GM10248 (cell line): ENCODE measurements at regions not wholly inside any gene's neighbourhood (a gene's known extent, or its start where the extent isn't known, plus 50 kb on each side); places are given as distances from the start of the nearest gene placed in this dataset.

Experiments
- CTCF ChIA-PET: fragments of 300-600 bp; sonication (Branson Sonifier 250); formaldehyde crosslinking; extraction: SDS; loops from one replicate; lab custom pipeline; 2021; ENCODE audit warnings: antibody characterized with exemption; lab: Yijun Ruan, JAX
- POLR2A ChIA-PET: fragments of 350-650 bp; sonication (Branson Sonifier 250); formaldehyde crosslinking; extraction: SDS; loops from one replicate; lab custom pipeline; 2020; ENCODE audit warnings: antibody characterized with exemption; lab: Yijun Ruan, JAX
- DNase-seq: peaks from one replicate; pipeline ENCODE4 v3.0.0; 2012; ENCODE audit errors: extremely low spot score
- CTCF ChIP-seq: IDR thresholded peaks from 2 replicates; pipeline ENCODE4 v1.5.1; 2012; ENCODE audit warnings: mild to moderate bottlenecking, low read depth; ENCODE audit errors: extremely low read depth, missing control alignments, control extremely low read depth

- no peak for TF ChIP-seq CTCF
- ChIA-PET CTCF (no interaction called here), POLR2A (no interaction called here)
- no peak for DNase-seq
Observed at GRCh38 chr2:79272616-79273015, 113.1 kb upstream of the REG3A start.

GRCh38 chr2:79271456-79271855, 111.9 kb upstream of the REG3A start:
- no peak for DNase-seq
- TF ChIP-seq CTCF: no peak
- CTCF ChIA-PET: interaction anchor here (1.1 kb wide), 1 partner anchor 12 kb away, joined by 3 read pairs; no protein-coding TSS in a partner anchor
- POLR2A ChIA-PET: no interaction called here

GRCh38 chr2:79260848-79261247, 101.3 kb upstream of the REG3A start:
- no peak for TF ChIP-seq CTCF
- ChIA-PET CTCF (interaction anchor here (1.4 kb wide), 1 partner anchor 15 kb away, joined by 3 read pairs; no protein-coding TSS in a partner anchor), POLR2A (no interaction called here)
- no peak for DNase-seq

- ChIA-PET POLR2A (no interaction called here), CTCF (interaction anchor here (1.0 to 2.7 kb wide), 3 partner anchors 11 to 14 kb away, joined by 3 to 10 read pairs (median 3); no protein-coding TSS in a partner anchor)
- no peak for DNase-seq
- no peak for TF ChIP-seq CTCF
Observed at GRCh38 chr2:79259959-79260358, 100.4 kb upstream of the REG3A start.

DNA sequence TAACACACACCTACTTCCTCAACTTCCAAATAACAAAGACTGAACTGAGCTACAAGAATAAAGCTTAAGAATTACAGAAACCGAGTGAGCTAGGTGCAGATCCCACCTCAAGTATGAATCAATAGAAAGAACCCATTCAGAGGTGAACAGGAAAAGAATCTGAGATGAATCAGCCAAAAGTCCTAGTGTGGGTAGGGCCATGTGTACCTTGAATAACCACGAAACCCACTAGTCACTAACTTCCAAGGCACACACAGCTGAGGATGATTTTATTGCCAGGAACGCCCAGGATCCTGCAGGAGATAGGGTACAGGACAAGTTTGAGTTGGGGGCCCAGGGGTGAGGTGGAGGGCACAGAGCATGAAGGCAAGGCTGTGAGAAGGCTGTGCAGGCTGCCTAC, 99.7 kb upstream of the REG3A start:
- TF ChIP-seq CTCF: no peak
- ChIA-PET CTCF (interaction anchor here (1.2 to 2.7 kb wide), 4 partner anchors 8 to 15 kb away, joined by 3 to 10 read pairs (median 4); no protein-coding TSS in a partner anchor), POLR2A (no interaction called here)
- no peak for DNase-seq

- CTCF ChIA-PET: no interaction called here
- no peak for TF ChIP-seq CTCF
- no peak for DNase-seq
- POLR2A ChIA-PET: no interaction called here
Observed at GRCh38 chr2:79253243-79253774, 93.8 kb upstream of the REG3A start.
